A549 (cell line): ENCODE measurements at regions not wholly inside any gene's neighbourhood (a gene's known extent, or its start where the extent isn't known, plus 50 kb on each side); places are given as distances from the start of the nearest gene placed in this dataset.

Experiments
- ATAC-seq, 2 experiments: fragments of 200-7000 bp in 1 of 2; fragments of >200 bp in 1 of 2; cut with Nextera tagmentation in 1 of 2; cut with Tn5 transposase in 1 of 2; 3 replicates each; pipeline versions ENCODE4 v1.8.0 to v1.9.1; 2018 to 2020; ENCODE audit warnings: mild to moderate bottlenecking in 1 of 2, moderate library complexity in 1 of 2
- CTCF ChIA-PET: fragments of 300-600 bp; sonication (Branson Sonifier 250); formaldehyde crosslinking; extraction: SDS; loops from one replicate; lab custom pipeline; 2021; ENCODE audit warnings: antibody characterized with exemption, inconsistent platforms; lab: Yijun Ruan, JAX
- POLR2A ChIA-PET: fragments of 350-600 bp; formaldehyde crosslinking; extraction: SDS; loops from one replicate; lab custom pipeline; 2021; ENCODE audit warnings: antibody characterized with exemption, inconsistent platforms; lab: Yijun Ruan, JAX
- DNase-seq, 2 experiments: peaks; one replicate each; pipeline versions ENCODE4 v3.0.0 to v3.0.0-alpha.2; 2011 to 2016; ENCODE audit warnings: low read depth in 1 of 2, low spot score in 1 of 2
- FAIRE-seq: peaks from 2 replicates; lab custom pipeline; 2011; peaks lifted over from hg19 to GRCh38; lab: Jason Lieb, UNC
- H3K27ac ChIP-seq, 2 experiments: fragments of >200 bp; sonication (Bioruptor Twin); formaldehyde crosslinking; 3 replicates each; pipeline ENCODE4 v1.5.1; 2016 to 2017
- H3K4me1 ChIP-seq: fragments of >200 bp; sonication (Bioruptor Twin); formaldehyde crosslinking; 3 replicates; pipeline ENCODE4 v1.6.1; 2016
- H3K4me2 ChIP-seq: fragments of >200 bp; sonication (Bioruptor Twin); formaldehyde crosslinking; 3 replicates; pipeline ENCODE4 v1.6.1; 2016
- H3K4me3 ChIP-seq: fragments of >200 bp; sonication (Bioruptor Twin); formaldehyde crosslinking; 3 replicates; pipeline ENCODE4 v1.5.1; 2016
- H3K9me3 ChIP-seq: fragments of >200 bp; sonication (Bioruptor Twin); formaldehyde crosslinking; 3 replicates; pipeline ENCODE4 v1.6.1; 2016
- ATOH8 ChIP-seq: fragments of 250-450 bp; sonication (Bioruptor Pico); IDR thresholded peaks from 2 replicates; pipeline ENCODE4 v1.5.0; 2020; ENCODE audit warnings: low read depth, mild to moderate bottlenecking, moderate library complexity
- BCL3 ChIP-seq: fragments of >200 bp; sonication (Bioruptor Twin); formaldehyde crosslinking; IDR thresholded peaks from 3 replicates; pipeline ENCODE4 v1.6.1; 2016
- CEBPB ChIP-seq, 2 experiments: fragments of >200 bp in 1 of 2; sonication (Bioruptor Twin) in 1 of 2; formaldehyde crosslinking in 1 of 2; IDR thresholded peaks; 2 replicates each; pipeline ENCODE4 v1.6.1; 2012 to 2016
- CHD2 ChIP-seq: fragments of 150-350 bp; IDR thresholded peaks from 2 replicates; pipeline ENCODE4 v1.6.1; 2014; ENCODE audit warnings: low read length; ENCODE audit not compliant: partially characterized antibody
- CHD4 ChIP-seq: fragments of 200-600 bp; sonication (generic); IDR thresholded peaks from 2 replicates; pipeline ENCODE4 v1.6.1; 2016; ENCODE audit warnings: antibody characterized with exemption, mild to moderate bottlenecking, borderline replicate concordance
- E2F6 ChIP-seq: IDR thresholded peaks from 2 replicates; pipeline ENCODE4 v1.6.1; 2012; ENCODE audit warnings: low read depth, borderline replicate concordance
- EHF ChIP-seq: fragments of 250-450 bp; sonication (Bioruptor Pico); IDR thresholded peaks from 2 replicates; pipeline ENCODE4 v1.5.0; 2020; ENCODE audit warnings: mild to moderate bottlenecking
- FOSB ChIP-seq: fragments of 250-450 bp; sonication (Bioruptor Pico); IDR thresholded peaks from 2 replicates; pipeline ENCODE4 v1.5.0; 2020; ENCODE audit warnings: mild to moderate bottlenecking, moderate library complexity
- FOSL2 ChIP-seq, 2 experiments: fragments of 450-650 bp in 1 of 2; fragments of >200 bp in 1 of 2; sonication (Bioruptor Twin) in 1 of 2; formaldehyde crosslinking; IDR thresholded peaks; 2 replicates each; pipeline versions ENCODE4 v1.5.0 to v1.6.1; 2016 to 2020; ENCODE audit warnings: mild to moderate bottlenecking in 1 of 2, moderate library complexity in 1 of 2
- FOXS1 ChIP-seq: fragments of 250-450 bp; sonication (Bioruptor Pico); IDR thresholded peaks from 2 replicates; pipeline ENCODE4 v1.5.0; 2020; ENCODE audit warnings: mild to moderate bottlenecking, moderate library complexity
- GATA3 ChIP-seq: IDR thresholded peaks from 2 replicates; pipeline ENCODE4 v1.6.1; 2012; ENCODE audit warnings: borderline replicate concordance
- HDAC2 ChIP-seq: fragments of 200-600 bp; sonication (generic); IDR thresholded peaks from 2 replicates; pipeline ENCODE4 v1.6.1; 2016
- HES2 ChIP-seq: fragments of >200 bp; sonication (Bioruptor Twin); formaldehyde crosslinking; IDR thresholded peaks from 2 replicates; pipeline ENCODE4 v1.6.1; 2016
- HEYL ChIP-seq: fragments of 250-450 bp; sonication (Bioruptor Pico); IDR thresholded peaks from 2 replicates; pipeline ENCODE4 v1.8.0; 2021; ENCODE audit warnings: mild to moderate bottlenecking, moderate library complexity
- HMGXB4 ChIP-seq: fragments of 250-450 bp; sonication (Bioruptor Pico); IDR thresholded peaks from 2 replicates; pipeline ENCODE4 v1.5.0; 2021; ENCODE audit warnings: mild to moderate bottlenecking, moderate library complexity, borderline replicate concordance
- HOXA7 ChIP-seq: fragments of 250-450 bp; sonication (Bioruptor Pico); IDR thresholded peaks from 2 replicates; pipeline ENCODE4 v1.5.0; 2020; ENCODE audit warnings: mild to moderate bottlenecking, moderate library complexity
- JUNB ChIP-seq: fragments of >200 bp; sonication (Bioruptor Twin); formaldehyde crosslinking; IDR thresholded peaks from 2 replicates; pipeline ENCODE4 v1.6.1; 2016
- KDM5A ChIP-seq: fragments of 200-600 bp; sonication (generic); IDR thresholded peaks from 2 replicates; pipeline ENCODE4 v1.6.1; 2016; ENCODE audit warnings: antibody characterized with exemption, mild to moderate bottlenecking
- MAFK ChIP-seq: fragments of 450-650 bp; IDR thresholded peaks from 2 replicates; pipeline ENCODE4 v1.6.1; 2014; ENCODE audit not compliant: partially characterized antibody
- PHF8 ChIP-seq: fragments of 200-600 bp; sonication (generic); IDR thresholded peaks from 2 replicates; pipeline ENCODE4 v1.6.1; 2016; ENCODE audit warnings: low read depth, mild to moderate bottlenecking, antibody characterized with exemption, moderate library complexity, borderline replicate concordance
- RARB ChIP-seq: fragments of 250-450 bp; sonication (Bioruptor Pico); IDR thresholded peaks from 2 replicates; pipeline ENCODE4 v1.8.0; 2021; ENCODE audit warnings: mild to moderate bottlenecking, moderate library complexity
- RCOR1 ChIP-seq: fragments of 150-350 bp; IDR thresholded peaks from 2 replicates; pipeline ENCODE4 v1.6.1; 2014; ENCODE audit warnings: antibody characterized with exemption, low read length, low read depth
- RNF2 ChIP-seq: fragments of 200-600 bp; sonication (generic); IDR thresholded peaks from 2 replicates; pipeline ENCODE4 v1.6.1; 2016; ENCODE audit warnings: low read depth, mild to moderate bottlenecking, antibody characterized with exemption, moderate library complexity, borderline replicate concordance
- TFCP2L1 ChIP-seq: fragments of 250-450 bp; sonication (Bioruptor Pico); IDR thresholded peaks from 2 replicates; pipeline ENCODE4 v1.5.0; 2021; ENCODE audit warnings: mild to moderate bottlenecking
- ZFP36 ChIP-seq: fragments of 450-650 bp; IDR thresholded peaks from 2 replicates; pipeline ENCODE4 v1.6.1; 2014; ENCODE audit warnings: borderline replicate concordance; ENCODE audit not compliant: partially characterized antibody
- ZSCAN20 ChIP-seq: fragments of 250-450 bp; sonication (Bioruptor Pico); IDR thresholded peaks from 2 replicates; pipeline ENCODE4 v1.8.0; 2022; ENCODE audit warnings: mild to moderate bottlenecking, moderate library complexity
- WGBS: methylation state at CpG from one replicate; pipeline ENCODE4 v1.1.6; 2017; ENCODE audit errors: missing lambda C conversion rate; 5-methylcytosine and 5-hydroxymethylcytosine counted together

- TF ChIP-seq HDAC2 (no peak), CHD2 (no peak), JUNB (no peak), RNF2 (no peak), ATOH8 (CRISPR knock-in tag) (no peak), GATA3 (no peak), ZFP36 (no peak), EHF (CRISPR knock-in tag) (no peak), FOSB (CRISPR knock-in tag) (no peak), FOSL2 (IDR thresholded peaks at IDR 0.05) (no peak), FOSL2 (CRISPR knock-in tag; IDR thresholded peaks at IDR 0.05) (no peak), E2F6 (no peak)
- TF ChIP-seq, all 56 proteins: peak for 0
- H3K4me3 ChIP-seq = no peak overlapping the region
- WGBS = 8% methylated on average over 9 of the region's 9 CpGs
- ATAC-seq (no peak), FAIRE-seq (no peak), DNase-seq (no peak)
- no peak overlapping the region for H3K27ac ChIP-seq
- no peaks in the 10 kb centered on the region for H3K4me1 ChIP-seq
- H3K9me3 ChIP-seq = no peaks in the 10 kb centered on the region
- no peak overlapping the region for H3K4me2 ChIP-seq
- CTCF ChIA-PET = no interaction called here
- POLR2A ChIA-PET = no interaction called here
These were observed 540.1 kb downstream of the CMPK2 start for GRCh38 chr2:6325616-6326015.

GRCh38 chr2:6326958-6327357, 538.7 kb downstream of the CMPK2 start:
- Histone ChIP-seq H3K4me3 (no peak overlapping the region), H3K9me3 (no peaks in the 10 kb centered on the region), H3K4me1 (no peaks in the 10 kb centered on the region), H3K4me2 (no peak overlapping the region), H3K27ac (no peak overlapping the region)
- no peak for DNase-seq
- FAIRE-seq = no peak
- TF ChIP-seq PHF8 = no peak
- TF ChIP-seq EHF (CRISPR knock-in tag) = no peak
- TF ChIP-seq HEYL (CRISPR knock-in tag) = no peak
- no peak for TF ChIP-seq HES2
- TF ChIP-seq TFCP2L1 (CRISPR knock-in tag) = no peak
- no peak for TF ChIP-seq HMGXB4 (CRISPR knock-in tag)
- no peak for TF ChIP-seq RARB
- no peak for TF ChIP-seq FOXS1 (CRISPR knock-in tag)
- TF ChIP-seq CEBPB (IDR thresholded peaks at IDR 0.05) = no peak
- TF ChIP-seq BCL3 = no peak
- no peak for TF ChIP-seq KDM5A
- no peak for TF ChIP-seq CHD4
- no peak for TF ChIP-seq RCOR1
- TF ChIP-seq HOXA7 = no peak
- no peak for TF ChIP-seq MAFK
- no peak for TF ChIP-seq E2F6
- no peak for TF ChIP-seq ZSCAN20 (CRISPR knock-in tag)
- ChIA-PET CTCF (no interaction called here), POLR2A (no interaction called here)
- ATAC-seq = no peak
- 4% methylated on average over 3 of the region's 3 CpGs for WGBS
